Suprapubic skin (tissue), 3 donors: ENCODE measurements at regions not wholly inside any gene's neighbourhood (a gene's known extent, or its start where the extent isn't known, plus 50 kb on each side); places are given as distances from the start of the nearest gene placed in this dataset.

ENCODE experiments used
- CTCF ChIP-seq, 2 donors: fragments of 200-600 bp in 1 of 2; fragments of 450-650 bp in 1 of 2; sonication (generic) in 1 of 2; IDR thresholded peaks; one replicate each; pipeline ENCODE4 v1.5.1; 2016 to 2019; ENCODE audit warnings: antibody characterized with exemption in 2 of 2, mild to moderate bottlenecking in 1 of 2, moderate library complexity in 1 of 2
- EP300 ChIP-seq: sonication (generic); formaldehyde crosslinking; IDR thresholded peaks from one replicate; pipeline ENCODE4 v1.6.1; 2017; ENCODE audit warnings: antibody characterized with exemption
- POLR2A ChIP-seq, 2 donors: fragments of 450-650 bp; IDR thresholded peaks; one replicate each; pipeline ENCODE4 v1.6.1; 2017; ENCODE audit warnings: antibody characterized with exemption in 2 of 2, mild to moderate bottlenecking in 2 of 2, moderate library complexity in 2 of 2

DNA sequence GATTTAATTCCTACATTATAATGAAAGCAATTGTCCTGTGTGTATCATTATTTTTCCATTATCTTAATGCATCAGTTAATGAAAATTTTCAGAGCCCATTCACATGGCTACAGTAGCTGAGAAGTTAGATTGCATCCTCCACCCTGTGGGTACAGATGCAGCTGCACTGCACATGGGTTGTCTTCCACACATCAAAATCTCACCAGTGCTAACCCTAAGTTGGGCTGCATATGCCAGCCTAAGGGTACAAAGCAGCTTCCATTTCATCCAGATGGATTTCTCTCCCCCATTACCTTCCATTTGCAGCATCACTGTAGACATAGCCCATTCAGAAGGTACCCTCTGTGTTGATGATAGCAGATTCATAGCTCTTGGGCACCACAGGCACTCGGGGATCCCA is 74.7 kb upstream of the WDR11 start:
- TF ChIP-seq CTCF (IDR thresholded peaks at IDR 0.05) (no peak), POLR2A (IDR thresholded peaks at IDR 0.05) (no peak), EP300 (no peak)
